Skin of body (tissue), 1 donor: ENCODE measurements at regions not wholly inside any gene's neighbourhood (a gene's known extent, or its start where the extent isn't known, plus 50 kb on each side); places are given as distances from the start of the nearest gene placed in this dataset.
A peak's percentile ranks its signal among the peaks of the same experiment; 100 is the strongest.
"Not testable (repeated sequence)": the region's sequence is repeated elsewhere in the genome, so short reads cannot be mapped to it uniquely, and the experiment has no call there.

Experiments
- DNase-seq: peaks from one replicate; lab custom pipeline; 2025; lab: John Stamatoyannopoulos, UW

DNA sequence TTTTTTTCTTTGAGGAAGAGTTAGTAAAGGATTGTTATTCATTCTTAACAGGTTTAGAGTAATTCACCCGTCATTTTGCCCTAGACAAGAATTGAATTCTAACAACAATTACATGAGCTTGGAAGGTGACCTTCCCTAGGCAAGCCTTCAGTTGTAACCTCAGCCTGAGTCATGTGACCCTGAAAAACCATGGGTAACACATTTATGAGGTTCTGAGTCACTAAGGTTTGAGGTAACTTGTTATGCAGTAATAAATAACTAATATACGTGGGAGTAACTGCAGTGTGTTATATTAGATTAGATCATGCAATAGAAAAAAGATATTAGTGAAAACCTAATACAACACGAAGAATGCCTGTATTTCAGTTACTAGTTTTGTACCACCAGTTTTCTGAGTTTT lies 237.6 kb upstream of the NDN start:
- DNase-seq: no peak

DNA sequence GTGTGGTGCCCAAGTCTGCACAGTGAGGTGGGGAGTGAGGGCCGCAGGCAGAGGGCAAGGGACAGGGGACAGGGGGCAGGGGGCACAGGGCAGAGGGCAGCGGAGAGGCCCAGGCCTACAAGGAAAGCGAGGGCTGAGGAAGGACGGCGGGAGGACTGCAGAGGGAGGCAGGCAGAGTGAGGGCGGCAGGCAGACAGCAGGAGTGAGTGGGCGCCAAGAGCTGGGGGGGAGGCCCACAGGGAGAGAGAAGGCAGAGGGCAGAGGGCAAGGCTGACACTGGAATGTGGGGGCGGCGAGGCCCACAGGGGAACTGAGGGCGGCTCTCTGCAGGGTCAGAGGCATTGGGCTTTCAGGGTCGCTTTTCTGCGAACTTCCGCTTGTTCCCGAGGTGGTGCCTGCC lies 267.8 kb upstream of the NDN start:
- DNase-seq: no peak

DNA sequence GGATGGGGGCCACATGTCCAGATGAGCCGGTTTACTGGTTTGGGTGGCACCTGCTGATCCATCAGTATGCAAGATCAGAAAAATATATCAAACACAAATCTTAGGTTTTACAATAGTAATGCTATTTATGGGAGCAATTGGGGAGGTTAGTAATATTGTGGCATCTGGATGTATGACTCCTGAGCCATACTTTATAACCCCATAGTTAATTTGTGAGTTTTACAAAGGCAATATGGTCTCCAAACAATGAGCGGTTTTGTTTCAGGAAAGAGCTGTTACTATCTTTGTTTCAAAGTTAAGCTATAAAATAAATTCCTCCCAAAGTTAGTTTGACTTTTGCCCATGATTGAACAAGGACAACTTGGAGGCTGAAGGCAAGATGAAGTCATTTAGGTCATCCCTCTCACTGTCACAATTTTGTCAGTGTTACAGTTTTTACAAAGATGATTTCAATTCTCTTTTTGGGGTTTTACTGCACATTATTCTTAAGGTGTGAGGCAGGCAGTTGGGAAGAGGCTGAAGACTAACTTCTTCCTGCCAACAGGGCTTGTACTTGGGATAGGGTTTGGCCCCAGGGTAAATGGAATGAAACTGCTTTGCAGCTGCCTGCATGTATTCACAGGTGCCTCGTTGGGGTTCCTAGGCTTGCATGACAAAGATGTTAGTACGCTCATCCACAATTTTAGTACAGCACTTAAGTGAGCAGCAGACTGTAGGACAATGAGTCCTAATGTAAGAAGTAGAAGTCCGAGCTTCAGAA lies 296.6 kb upstream of the NDN start:
- DNase-seq: no peak

DNA sequence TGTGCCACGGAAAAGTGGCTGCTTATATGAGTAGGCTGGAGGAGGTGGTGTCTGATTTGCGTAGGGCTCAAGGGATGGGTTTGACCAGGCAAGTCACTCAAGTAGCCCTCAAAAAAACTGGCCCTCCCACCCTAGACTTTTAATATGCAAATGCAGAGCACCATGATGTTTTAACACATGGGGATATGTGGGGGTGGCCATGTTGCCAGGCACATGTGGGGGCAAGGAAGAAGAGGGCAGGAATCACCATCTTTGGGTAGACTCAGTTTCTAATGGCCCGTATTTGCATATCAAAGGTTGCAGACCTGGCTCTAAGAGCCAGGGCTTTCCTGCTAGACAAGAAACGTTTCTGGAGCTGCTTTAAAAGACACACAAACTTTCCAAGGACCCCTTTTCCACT lies 307.2 kb upstream of the NDN start:
- no peak for DNase-seq

DNA sequence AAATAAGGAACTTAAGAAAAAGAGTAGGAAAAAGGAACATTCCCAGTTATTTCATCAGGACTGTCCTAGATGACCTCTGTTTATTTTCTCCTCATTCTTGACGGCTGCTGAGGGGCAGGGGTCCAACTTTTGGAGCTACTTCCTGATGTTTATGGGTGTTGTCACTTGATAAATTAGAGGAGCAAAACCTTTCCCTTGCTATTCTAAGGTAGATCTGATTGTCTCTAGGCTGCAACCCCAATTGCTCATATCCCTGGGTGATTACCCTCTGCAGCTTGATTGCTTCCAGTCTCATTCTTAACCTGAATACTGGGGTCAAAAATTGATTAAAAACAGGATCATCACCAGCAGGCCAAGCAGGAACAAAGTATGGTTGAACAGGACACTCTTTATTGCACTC lies 311.0 kb upstream of the NDN start:
- DNase-seq: no peak

DNA sequence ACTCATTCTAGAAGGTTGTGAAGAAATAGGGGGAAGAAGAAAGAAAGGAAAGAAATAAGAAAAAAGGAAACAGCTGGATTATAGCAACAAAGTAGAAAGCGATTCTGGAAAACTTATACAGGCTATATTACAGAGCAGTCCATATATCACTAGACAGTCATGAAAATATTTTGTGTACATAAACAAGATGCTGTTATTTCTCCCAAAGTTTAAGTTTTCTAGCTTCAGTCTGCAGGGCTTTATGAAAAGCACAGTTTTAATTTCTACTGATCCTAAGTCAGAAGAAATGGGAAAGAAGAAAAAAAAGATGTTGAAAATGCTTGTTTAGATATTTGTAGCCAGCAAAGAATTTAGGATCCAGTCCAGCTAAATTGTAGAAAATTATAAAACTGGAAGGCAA lies 321.4 kb upstream of the NDN start:
- no peak for DNase-seq

DNA sequence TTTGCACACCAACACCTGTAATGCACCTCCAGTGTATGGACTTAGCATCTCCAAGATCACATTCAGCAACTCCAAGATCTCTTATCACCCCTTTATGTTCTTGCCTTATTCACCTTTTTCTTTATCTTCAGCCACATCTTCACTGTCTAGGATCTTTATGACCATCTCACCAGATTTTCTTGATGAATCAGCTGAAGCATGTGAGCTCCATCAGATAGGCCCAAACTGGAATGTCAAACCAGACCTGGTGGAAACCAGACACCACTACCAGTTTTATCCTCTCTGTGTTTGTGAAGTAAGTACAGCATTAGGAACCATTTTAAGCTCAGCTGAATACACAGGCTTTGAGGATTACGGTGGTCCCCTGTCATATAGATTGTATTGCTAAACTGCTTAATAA lies 330.4 kb upstream of the NDN start:
- DNase-seq: no peak

DNA sequence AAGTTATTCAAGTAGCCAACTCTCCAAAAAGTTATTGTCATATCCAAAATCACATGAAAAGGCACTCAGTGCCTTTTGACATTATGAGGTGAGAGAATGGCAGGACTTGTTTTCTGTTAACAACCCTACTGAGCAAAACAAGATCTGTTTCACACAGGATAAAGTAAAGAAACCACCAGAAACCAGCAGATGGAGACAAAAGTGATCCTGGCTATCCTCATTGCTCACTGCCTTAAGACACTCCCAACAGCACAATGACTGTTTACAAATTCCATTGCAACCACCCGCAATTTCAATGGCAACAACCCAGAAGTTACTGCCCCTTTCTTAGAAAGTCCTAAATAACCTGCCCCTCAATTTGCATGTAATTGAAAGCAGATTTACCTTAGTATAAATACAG lies 352.6 kb upstream of the NDN start:
- no peak for DNase-seq

DNA sequence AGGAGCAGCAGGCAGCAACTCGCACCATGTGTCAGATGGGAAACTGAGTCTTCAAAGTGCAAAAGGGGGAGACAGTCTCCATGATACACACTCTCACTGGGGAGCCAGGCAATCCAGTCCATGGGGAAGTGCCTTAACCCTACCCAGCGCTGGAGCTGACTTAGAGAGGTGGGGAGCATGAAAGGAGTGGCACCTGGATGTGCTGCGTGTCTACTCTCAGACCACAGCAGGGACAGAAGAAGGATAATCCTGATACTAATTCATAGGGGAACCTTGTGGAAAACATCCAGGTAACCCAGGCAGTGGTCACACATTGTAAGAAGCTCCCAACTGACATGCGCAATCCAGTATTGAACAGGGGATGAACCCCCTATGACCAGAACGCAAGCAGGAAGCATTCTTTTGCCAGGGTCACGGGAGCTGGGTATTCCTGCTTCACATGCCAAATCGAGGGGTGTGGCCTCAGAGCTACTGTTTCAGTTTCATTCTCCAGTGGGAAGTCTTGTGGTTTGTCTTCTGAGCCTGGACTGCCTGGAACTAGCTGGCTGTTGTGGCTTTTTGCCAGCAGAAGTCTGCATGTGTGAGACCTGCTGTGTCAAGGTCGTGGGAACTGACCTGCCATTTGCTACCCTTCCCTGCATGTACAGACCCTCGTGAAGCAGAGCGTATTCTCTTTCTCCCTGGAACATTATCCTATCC lies 367.6 kb upstream of the NDN start:
- no peak for DNase-seq

DNA sequence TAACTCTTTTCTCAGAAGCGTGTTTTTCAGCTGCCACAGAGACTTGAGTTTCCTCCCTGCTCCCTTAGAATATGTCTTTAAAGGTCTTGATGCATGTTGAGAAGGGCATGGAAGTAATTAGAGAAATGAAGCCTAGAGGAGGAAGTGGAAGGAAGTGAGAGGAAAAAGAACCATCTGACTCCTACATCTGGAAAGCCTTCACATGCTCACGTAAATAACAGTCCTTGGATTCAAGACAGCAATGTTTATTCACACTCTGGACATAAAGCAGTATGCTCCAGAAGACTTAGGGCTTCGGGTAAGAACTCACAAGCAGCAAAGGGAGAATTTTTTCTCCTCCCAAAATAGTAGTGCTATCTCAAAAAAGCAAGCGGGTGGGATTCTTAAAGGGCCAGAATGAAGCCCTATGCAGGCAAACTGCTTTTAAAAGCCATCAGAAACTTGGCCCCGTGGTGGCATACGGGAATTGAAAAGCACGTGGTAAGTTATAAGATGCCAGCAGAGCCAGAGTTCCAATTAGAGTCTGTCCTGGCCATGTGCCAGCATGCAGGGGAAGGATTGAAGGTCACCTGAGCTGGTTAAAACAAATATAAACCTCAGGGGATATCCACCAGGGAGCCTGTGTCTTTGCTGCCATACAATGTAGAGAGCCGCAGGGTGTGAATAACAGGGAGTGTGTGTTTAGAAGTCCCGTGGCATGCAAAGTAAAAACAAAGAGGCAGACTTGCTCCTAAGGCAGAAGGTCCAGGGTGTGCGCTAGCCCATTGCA lies 380.8 kb upstream of the NDN start:
- peak; percentile 57 for DNase-seq

DNA sequence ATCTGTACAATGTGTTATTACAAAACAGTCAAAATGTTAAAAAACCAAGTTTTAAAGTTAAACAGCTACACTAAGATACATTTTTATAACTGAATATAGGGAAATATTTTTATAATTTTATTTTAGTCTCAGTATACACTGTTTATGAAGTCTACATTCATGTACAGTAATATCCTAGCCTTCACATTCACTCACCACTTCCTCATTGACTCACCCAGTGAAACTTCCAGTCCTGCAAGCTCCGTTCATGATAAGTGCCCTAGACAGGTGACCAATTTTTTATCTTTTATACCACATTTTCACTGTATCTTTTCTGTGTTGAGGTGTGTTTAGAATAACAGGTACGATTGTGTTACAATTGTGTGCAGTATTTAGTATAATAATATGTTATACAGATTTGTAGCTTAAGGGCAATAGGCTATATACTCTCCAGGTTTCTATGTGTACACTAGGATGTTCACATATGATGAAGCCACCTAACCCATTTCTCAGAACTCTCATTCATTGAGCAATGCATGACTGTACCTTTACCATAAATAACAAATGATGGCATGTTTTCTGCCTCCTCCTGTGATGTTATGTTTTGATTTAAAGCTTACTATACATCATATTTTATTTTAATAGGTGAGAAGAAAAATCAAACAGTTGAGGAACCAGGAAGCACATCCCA lies 388.4 kb upstream of the NDN start:
- DNase-seq: no peak

DNA sequence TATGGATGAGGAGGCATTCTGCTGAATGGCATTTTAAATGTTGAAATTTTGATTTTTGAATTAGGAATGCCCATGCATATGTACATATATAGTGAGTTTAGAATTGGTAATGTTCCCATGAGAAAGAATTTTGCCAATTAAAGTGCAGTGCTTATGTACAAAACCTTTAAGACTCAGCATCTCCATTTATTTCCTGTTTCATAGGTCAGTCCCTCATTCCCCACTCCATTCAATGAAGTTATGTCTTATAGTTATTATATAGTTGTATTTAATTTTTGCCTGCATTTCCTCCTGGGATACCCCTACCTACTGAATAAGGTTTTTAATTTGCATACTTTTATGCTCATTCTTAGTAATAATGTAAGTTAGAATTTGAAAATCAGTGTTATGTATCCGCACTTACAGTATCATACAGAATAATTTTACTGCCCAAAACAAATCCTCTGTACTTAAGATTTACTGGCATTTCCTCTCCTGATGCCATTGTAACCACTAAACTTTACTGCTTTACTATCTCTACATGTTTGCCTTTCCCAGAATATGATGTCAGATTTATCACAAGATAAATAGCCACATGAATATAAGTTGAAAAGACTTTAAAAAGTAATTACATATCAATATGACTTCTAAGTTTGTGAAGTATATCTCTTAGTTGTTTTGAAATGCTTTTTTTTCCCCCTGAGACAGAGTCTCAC lies 389.1 kb upstream of the NDN start:
- DNase-seq: no peak

DNA sequence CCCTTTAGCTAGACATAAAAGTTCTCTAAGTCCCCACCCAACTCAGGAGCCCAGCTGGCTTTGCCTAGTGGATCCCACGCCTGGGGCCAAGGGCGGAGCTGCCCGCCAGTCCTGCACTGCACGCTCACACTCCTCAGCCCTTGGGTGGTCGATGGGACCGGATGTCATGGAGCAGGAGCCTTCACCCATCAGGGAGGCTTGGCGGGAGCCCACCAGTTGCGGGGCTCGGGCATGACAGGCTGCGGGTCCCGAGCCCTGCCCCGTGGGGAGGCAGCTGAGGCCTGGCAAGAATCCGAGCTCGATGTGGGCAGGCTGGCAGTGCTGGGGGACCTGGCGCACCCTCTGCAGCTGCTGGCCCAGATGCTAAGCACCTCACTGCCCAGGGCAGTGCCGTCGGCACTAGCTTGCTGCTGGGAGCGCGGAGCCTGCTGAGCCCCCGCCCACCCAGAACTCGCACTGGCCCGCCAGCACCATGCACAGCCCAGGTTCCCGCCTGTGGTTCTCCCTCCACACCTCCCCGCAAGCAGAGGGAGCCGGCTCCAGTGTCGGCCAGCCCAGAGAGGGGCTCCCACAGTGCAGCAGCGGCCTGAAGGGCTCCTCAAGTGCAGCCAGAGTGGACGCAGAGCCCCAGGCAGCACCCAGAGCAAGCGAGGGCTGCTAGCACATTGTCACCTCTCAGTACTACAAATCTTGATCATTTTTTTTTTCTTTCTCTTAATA lies 391.4 kb upstream of the NDN start:
- no peak for DNase-seq

DNA sequence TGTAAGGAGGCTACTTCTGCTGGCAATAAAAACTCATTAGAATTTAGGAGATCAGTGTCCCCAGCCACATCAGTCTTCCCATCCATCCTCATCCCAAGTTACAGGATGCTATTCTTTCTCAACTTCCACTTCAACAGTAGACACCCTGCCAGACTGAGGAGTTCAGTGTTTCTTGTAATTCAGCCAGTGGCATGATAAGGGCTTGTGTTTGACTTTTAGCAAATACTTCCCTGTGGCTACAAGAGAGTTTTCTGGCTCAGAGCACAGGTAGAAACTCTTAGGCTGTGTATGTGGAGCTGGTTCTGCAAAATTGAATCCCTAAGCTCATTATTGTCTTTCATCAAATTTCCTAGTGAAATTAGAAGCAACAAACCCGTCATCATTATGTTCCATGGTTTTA lies 401.8 kb upstream of the NDN start:
- DNase-seq: not testable (repeated sequence)

DNA sequence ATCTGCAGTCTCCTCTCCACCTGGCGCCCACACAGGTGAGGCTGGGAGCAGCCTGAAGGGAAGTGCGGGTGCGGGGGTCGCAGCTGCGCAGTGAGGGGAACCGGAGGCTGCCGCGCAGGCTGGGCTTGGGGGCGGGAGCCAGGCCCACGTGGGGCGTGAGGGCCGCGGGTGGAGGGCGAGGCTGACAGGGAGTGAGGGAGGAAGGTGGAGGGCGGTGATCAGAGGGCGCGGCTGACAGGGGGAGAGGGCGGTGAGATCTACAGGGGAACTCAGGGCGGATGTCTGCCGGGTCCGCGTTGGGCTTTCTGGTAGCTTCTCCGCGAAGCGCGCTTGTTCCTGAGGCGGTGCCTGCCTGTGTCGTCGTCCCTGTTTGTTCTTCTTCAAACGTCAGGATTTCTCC lies 414.4 kb upstream of the NDN start:
- DNase-seq: not testable (repeated sequence)

DNA sequence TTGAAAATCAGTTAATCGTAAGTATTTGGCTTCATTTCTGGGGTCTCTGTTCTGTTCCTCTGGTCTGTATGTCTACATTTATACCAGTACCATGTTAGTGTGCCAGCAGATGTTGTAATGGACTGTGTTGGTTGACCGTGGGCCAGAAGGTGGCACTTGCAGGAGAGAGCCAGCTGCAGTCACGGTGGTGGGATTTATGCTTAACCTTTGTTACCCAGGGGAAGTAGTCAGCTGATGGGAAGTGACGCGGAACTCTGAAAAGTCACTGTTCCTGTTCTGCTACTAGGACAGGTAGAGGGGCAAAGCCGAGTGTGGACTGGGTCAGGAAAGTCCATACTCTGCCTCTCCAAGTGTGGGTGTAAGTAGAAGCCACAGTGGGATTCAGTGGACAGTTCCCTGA lies 420.4 kb upstream of the NDN start:
- not testable (repeated sequence) for DNase-seq

DNA sequence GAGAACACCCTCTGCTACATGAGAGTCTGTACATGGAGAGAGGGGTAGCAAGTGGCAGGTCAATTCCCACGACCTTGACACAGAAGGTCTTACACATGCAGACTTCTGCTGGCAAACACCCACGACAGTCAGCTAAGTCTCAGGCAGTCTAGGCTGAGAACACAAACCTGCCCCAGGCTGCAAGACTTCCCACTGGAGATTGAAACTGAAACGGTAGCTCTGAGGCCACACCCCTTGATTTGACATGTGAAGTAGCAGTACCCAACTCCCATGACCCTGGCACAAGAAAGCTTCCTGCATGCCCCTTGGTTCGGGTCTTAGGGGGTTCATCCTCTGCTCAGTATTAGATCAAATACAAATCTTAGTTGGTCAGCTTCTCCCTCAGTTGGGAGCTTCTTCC lies 420.8 kb upstream of the NDN start:
- not testable (repeated sequence) for DNase-seq

DNA sequence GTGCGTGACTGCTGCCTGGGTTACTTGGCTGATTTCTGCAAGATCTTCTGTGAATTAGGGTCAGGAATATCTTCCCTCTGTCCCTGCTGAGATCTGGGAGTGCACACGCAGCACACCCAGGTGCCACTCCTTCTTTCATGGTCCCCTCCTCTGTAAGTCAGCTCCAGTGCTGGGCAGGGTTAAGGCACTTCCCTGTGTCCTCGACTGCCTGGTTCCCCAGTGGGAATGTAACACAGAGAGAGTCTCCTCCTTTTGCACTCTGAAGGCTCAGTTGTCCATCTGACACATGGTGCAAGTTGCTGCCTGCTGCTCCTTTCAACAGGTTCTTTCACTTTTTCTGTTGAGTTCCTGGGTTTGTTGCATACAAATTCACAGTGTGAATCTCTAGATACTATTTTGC lies 421.2 kb upstream of the NDN start:
- DNase-seq: not testable (repeated sequence)

DNA sequence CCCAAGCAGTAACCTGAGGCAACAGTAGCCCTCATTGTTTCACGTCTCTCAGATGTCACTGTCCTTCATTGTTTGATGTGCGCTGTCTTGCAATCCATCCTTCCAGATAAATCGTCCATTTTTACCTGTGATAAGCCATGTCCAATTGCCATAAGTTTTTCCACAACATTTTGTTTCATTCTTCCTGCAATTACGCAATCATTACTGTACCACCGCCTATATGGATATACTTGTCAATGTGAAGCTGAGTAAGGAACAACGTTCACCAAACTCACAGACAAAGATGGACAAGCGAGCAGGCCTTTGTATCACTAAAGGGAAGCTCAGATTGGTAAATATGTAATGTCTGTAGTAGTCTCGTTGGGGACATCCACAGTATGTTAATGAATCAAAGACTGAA lies 452.5 kb upstream of the NDN start:
- not testable (repeated sequence) for DNase-seq

DNA sequence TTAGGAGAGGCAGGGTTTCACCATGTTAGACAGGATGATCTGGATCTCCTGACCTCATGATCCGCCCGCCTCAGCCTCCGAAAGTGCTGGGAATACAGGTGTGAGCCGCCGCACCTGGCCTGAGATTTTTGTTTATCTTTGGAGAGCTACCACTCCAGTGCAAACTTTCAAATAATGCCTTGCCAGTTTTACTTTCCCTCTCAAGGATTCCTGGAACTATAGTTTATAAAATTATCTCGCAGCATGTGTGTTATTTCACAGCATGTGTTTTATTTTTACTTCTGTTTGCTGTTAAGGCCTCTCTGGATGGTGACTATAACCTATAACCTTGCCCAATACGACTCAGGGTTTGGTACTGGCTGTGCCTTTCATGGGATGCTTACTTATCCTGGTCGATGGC lies 458.0 kb upstream of the NDN start:
- not testable (repeated sequence) for DNase-seq

DNA sequence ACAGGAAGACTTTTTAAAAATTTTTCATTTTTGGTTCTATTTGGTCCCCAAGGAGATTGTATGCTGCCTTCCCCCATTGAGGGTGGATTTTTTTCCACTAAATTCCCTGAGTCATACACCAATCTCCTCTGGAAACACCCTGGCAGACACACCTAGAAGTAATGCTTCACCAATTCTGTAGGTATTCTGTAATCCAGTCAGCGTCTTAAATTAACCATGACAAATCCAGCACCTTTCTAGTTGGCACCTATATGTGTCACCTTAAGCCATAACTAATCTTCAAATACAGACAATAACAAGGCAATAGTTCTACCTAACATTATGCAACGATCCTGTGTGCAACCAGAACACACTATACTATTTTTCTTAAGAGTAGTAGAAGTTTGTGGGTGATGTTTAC lies 459.1 kb upstream of the NDN start:
- no peak for DNase-seq
